Activated T-cell treated with anti-CD3 and anti-CD28 coated beads for 1 hour (primary cell): ENCODE measurements at regions not wholly inside any gene's neighbourhood (a gene's known extent, or its start where the extent isn't known, plus 50 kb on each side); places are given as distances from the start of the nearest gene placed in this dataset.

ENCODE experiments used
- DNase-seq: peaks from one replicate; pipeline ENCODE4 v3.0.0-alpha.2; 2020; ENCODE audit warnings: low read depth

DNA sequence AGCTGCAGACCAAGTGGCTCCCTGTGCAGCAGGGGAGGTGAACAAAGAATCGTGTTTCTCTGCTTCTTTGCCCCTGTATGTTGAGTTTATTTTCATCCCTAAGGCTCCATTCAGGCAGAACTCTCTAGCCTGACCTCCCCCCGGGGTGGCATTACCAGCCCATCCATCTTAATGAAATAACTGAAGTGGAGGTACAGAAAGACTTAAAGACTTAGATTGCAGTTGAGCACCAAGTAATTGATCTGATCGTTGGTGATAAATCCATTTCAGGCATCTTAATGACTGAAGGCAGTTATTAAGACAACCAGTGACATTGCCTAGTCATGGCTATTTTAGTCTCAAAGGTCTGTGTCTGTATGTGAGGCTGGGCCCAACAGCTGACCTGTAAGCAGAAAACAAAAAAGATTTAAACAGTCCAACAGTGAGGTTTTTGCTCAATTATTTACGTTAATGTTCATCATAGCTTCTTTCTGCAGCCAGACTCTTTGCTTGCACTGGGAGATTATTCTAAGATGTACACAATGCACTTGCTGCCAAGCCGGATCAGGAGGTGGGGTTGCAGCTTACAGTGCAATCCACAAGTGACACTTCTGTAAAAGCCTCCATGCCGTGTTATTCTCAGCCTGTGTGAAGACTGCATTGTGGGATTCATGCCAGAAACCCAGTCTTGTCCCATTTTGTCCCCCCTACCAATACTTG lies 363.0 kb upstream of the DUSP10 start:
- no peak for DNase-seq

DNA sequence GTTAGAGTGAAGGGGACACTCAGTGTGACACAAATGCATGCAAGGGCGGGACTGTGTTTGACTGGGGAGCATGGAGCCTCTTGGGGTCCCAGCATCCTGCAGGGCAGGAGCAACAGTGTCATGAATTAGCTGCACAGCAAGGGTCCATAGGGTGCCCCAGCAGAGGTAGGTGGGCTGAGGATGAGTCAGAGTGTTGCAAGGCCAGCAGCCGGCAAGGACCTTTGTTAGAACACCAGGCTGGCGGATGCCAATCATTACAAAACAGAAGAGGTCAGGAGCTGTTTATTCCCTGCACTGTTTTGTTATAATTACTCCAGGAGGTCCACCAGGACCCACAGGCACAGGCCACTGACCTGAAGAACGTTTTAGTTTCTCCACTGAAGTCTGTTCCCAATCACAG lies 362.2 kb upstream of the DUSP10 start:
- no peak for DNase-seq

DNA sequence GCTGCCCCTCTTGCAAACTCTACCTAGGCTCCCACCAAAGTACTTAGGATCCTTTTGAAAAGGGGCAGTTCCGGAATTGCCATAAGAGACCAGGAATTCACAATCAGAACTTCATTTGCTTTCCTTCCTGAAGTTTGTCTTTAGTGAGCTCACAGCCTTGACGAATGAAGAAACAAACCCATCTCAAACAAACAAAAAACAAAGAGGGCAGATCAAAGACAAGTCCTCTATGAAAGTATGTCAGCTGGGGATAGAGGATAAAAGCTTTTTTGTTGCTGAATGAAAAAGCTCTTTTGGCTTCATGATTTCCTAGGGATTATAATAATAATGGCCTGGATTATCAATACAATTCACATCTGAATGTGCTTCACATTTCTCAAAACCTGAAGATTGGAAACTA lies 357.9 kb upstream of the DUSP10 start:
- no peak for DNase-seq

DNA sequence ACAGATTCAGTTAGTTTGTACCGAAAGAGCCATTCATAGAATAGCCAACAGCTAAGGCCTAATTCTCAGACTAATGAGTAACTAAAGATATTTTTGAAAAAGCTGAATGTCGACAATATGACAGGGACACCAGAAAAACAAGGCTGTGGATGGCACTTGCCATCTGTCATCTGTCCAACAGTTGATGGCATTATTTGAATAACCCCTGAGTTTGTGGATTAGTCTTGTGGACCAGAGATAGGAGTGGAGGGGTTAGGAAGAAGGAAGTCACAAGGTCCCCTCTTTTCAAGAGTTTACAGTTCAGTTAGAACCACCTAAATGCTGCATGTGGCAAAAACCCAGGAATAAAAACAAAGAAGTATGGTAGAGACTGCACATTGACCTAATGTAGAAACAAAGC lies 356.5 kb upstream of the DUSP10 start:
- no peak for DNase-seq

DNA sequence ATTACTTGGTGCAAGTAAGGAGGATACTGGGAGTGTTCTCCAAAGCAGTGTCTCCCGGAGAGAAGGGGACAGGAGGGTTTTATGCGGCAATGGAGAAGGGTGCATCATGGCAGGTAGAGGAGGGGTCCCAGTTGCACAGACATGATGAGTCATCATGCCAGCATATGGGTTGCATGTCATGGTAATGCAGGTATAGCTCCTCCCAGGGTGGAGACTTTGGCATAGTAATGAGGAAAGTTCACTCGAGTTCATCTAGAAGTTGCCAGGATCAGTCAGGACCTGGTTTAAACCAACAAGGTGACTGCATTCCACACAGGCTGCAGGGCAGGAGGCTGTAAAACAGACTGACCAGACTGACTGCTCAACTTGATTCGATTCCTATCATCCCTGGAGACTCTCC lies 355.7 kb upstream of the DUSP10 start:
- no peak for DNase-seq

DNA sequence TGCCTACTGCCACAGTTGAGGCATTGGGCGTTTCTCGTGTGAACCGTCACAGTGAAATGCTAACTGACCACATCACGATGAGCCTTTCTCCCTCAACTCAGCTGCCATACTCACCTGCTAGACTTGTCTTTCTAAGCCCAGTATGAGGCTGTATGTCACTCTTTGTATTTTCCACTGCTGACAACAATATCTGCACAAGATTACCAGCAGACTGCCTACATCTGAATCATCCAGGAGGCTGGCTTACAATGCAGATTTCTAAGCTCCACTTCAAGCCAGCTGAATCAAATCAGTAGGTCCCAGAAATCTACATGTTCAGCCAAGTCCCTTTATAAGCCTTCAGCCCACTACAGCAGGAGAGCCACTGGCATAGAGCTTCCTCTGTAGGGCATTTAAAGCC lies 355.0 kb upstream of the DUSP10 start:
- DNase-seq = no peak

DNA sequence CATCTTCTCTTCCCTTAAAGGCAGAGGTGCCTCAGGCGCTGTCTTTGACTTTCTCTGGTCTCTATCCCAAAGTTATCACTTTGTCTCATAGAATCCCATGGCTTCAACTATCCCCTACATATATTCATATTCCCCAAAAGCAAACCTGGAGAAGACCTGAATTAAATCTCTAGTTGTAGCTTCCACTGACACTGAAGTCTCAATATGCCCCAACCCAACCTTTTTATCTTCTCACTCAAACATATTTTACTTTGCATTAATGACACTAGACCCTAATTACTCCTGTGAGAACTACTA lies 354.5 kb upstream of the DUSP10 start:
- no peak for DNase-seq

DNA sequence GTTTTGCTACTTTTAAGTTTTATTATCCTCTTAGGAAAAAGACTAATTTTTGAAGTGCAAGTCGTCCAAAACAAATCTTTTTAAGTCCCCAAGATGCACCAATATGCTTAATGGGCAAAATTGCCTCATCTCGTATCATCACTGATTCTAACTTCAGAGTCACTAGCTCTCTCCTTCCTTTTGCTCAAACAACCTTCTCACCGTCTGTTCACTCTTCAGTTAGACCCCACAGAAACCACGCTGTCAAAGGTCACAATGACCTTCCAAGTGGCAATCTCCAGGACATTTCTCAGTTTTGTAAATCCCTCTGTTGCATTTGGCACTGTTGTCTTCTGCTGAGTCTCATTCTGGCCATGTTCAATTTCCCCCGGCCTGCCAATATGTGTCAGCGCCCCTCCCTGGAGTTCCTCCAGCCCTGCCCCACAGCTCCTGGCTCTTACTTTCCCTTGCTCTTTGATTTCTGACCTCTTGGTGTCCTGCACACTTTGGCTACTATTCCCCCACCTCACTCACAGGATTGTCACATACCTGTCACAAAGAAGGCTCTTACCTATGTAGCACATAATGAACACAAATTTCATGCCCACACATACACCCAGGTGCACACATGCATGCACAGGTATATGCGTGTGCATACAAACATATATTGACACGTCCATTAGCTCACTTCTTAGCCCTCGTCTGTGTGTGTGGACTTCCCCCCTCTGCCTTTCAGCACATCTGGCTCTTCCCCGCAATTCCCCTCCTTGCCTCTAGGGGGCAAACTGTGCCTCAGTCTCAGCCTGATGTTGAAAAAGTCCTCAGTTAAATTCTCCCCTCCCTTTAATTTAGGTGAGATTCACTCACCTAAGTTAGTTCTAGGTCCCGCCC lies 354.0 kb upstream of the DUSP10 start:
- DNase-seq = peak; percentile 35

DNA sequence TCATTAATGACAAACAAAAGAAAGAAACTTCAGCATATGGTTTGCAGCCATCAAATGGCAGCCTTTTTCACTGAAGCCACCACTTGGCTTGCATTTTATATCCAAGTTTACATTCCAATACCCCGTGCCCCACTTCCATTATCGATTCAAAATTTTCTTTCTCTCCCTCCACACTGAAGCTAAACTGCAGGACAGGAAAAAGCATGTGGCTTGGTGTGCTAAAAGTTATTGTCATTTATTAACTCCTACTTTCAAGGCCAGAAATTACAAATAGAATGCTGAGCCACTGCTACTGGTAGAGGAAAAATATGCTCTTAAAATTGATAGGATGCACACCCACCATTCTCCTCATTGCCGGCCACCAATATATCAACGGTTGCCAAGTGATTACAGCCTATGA lies 351.6 kb upstream of the DUSP10 start:
- DNase-seq = no peak

DNA sequence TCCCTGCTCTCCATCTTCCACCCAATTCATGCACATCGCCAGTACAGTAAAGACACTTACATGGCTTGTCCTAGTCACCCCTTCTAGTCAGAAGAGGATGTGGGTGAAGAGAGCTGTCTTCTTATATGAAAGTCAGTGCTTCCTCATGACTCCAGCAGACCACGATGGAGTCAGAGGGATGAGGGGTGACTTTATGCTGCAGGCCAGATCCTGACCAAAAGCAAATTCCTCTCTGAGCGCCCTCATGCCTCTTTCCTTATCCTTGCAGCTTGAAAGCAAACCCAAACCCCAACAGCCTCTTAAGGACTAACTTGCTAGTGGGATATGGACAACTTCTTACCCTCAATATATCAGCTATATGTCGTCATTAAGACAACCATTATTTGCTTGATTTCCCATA lies 348.2 kb upstream of the DUSP10 start:
- no peak for DNase-seq

DNA sequence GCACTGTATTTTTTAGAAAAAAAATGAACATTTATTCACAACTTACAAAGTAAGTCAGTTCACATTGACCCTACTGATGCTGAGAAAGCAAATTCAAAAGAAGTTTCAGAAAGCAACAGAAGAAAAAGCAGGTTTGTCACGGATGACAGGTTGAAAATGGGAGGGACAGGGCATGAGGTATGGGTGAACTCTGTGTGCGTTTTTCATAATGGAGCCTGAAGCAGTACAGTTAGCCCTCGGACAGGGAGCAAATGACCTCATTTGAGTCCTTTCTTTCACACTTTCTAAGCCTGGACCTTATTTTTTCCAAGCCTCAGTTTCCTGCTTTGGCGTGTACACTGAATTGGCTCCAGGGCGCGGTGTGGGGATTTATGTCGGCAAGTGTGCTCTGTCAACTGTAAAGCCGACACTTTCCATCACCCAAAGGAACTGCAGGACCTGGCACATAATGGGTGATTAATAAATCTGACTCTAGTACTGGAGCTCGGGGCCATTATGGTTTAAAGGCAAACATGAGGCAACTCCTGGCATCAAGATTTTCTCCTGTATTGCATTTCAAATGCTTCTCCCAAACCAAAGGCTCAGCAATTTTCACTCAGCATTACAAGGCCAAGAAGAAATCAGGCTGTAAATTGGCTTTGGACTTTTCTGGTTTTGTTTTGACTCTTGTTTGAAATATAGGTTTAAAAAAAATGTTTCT lies 345.5 kb upstream of the DUSP10 start:
- no peak for DNase-seq

DNA sequence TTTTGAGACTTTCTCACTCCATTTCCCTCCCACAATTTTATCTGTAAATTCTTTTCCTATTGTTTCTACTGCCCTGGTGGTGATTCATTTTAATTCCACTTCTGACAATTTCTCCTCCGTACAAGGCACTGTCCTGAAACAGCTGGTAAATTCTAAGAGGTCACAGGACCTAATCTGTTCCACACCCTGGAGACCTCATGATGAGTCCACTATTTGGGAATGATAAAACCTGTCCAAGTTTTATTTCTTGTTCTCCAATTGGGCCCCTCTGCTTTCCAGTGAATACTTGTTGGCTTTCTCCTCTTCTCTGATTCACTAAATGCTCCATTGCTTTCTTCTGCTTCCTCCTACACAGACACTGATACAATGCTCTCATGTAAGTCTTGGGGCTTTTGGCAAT lies 343.1 kb upstream of the DUSP10 start:
- DNase-seq = no peak

DNA sequence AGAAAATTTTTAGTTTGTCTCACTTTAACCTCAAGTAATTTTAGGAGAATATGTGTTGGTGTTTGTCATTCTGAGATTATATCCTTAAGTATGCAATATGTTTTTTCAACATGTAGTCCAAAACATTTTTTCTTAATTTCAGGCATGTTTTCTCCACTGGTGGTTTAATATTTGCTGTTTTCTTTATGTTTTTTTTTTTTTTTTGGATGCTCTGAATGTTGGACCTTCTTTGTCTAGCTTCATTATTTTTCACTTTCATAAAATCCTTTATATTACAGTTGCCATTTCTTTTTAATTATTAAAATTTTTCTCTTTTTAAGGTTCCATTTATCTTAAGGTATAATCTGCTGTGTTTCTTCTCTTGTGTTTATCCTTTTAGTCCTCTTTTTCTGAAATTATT lies 342.2 kb upstream of the DUSP10 start:
- no peak for DNase-seq

DNA sequence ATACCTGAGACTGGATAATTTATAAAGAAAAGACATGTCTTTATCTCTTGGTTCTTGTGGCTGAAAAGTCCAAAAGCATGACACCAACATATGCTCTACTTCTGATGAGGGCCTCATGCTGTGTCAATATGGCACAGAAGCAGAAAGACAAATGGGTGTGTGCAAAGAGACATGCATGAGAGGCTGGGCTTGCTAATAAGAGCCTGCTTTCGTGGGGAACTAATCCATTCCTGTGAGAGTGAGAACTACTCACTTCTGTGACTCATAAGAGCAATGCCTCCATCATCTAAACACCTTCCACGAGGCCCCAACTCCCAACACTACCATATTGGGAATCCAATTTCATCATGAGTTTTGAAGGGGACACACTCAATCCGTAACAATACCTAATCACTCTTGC lies 340.0 kb upstream of the DUSP10 start:
- no peak for DNase-seq

DNA sequence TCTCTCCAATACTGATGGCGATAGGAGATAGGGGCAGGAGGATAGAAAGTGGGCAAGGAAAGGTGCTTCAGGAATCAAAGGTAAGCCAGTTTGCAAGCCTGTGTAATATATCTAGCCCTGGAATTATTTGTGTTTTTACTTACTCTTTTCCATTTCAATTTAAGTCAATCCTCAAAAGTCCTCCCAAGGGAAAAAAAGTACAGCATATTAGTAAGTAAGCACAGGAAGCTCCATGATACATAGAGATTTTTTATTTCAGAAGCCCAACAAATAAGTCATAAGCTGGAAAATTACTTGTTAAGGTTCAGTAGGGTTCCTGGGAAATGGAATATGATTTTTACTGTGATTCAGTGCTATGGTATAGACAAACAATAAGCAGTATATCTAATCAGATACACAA lies 337.7 kb upstream of the DUSP10 start:
- DNase-seq = no peak

DNA sequence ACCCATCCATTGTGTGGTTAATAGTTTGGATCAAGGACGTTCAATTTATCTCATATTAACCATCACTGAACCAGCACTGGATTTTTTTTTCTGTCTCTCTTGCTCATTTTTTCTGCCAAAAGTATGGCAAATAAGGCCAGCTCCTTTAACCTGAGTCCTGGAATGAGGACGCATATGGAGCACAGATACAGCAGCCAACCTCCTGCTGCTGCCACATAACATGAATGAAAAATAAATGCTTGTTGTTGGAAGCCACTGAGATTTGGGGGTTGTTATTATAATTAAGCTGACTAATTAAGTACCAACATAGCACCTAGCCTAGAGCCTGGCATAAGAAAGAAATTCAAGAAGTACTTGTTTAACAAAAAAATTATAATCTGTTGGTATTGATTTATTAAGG lies 335.3 kb upstream of the DUSP10 start:
- no peak for DNase-seq

DNA sequence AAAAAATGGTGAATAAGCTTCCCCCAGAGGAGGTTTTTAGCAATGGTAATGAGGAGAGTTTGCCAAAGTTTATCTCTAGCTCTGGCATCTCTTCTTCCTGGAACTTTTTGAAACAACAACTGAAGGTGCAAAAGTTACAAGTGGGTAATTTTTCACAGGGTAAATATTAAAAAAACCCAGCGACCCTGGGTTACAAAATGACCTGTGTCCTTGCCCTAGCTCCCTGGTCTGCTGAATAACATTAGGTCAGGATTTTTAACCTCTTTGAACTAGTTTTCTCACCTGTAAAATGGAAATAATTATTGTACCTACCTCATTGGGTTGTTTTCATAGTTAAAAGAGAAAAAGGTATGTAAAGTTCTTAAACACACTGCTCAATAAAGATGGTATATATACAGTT lies 332.4 kb upstream of the DUSP10 start:
- DNase-seq = no peak

DNA sequence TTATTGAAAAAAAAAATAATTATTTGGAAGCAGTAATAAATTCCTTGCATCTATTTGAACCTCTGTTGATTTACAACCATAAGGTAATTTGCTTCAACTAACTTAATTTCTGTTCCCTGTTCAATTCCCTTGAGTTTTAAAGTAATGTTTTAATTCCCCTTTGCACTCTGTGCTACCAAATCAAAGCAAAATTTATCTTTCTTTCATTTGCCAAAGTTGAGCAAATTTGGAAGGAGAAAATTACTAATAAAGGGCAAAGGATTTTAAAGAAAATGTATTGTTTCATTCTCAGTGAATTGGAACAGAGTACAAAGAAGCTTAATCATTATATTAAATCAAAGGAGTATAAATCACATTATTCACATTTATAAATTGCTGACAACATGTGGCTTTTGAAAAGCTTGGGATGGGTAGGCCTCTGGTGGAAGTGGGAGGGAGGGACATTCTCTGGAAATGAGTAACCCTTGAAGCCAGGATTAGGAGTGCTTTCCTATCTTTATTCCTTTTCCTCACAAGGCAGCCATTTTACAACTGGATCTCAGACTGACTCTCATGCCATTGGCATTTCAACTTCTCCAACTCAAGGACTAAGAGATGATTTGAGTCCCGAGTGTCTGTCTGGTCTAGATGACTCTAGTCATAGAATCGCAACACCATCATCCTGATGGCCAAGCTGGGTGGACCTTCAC lies 331.6 kb upstream of the DUSP10 start:
- no peak for DNase-seq

DNA sequence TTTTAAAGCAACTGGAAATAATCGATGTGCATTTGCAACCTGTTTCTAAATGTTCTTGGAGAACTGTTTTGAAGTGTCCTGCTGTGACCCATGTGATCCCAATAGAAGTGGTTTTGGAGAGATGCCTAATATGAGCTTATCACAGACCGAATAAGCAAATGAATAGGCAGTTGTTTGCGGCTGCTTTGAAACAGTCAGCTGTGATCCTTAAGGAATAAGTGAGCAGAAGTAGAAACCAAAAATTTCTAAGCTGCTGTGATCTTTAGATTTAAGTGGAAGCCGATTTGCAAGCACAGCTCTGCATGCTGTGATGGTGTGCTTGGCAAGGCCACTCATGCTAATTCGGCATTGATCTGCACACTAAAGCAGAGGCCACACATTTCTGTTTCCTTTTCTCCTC lies 329.5 kb upstream of the DUSP10 start:
- no peak for DNase-seq

DNA sequence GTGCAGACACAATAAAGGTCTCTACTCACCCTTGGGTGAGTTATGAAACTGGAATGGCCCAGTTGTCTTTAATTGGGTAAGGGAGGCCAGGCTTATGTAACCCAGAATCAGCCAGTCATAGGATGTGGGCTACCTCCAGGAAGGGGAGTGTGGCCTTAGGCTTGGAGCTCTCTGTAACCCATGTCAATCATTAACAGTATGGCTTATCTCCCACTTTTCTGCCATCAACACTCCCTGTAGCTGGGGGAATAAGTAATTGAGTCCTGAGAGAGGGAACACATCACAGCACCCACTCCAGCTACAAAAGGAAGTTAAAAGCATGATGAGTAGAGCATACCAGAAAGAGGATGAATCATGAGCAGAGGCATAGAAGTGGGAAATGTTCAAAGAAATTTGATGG lies 327.0 kb upstream of the DUSP10 start:
- no peak for DNase-seq

DNA sequence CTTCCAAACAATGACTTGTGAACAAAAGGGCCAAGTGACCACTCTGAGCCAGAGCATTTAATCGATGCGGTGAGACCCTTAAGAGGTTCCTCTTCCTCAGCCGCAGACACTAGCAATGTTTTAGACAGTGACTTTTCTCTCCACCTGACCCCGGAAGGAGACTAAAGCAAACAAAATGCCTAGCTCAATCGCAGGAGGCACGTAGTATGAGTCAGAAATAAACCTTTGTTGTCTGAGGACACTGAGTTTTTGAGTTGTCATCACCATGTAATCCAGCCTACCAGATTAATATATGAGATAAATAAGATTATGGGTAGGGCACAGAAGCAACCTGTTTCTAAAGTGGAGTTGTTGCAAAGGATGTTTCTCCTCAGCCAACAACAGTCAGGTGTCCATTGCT lies 326.2 kb upstream of the DUSP10 start:
- DNase-seq = no peak

DNA sequence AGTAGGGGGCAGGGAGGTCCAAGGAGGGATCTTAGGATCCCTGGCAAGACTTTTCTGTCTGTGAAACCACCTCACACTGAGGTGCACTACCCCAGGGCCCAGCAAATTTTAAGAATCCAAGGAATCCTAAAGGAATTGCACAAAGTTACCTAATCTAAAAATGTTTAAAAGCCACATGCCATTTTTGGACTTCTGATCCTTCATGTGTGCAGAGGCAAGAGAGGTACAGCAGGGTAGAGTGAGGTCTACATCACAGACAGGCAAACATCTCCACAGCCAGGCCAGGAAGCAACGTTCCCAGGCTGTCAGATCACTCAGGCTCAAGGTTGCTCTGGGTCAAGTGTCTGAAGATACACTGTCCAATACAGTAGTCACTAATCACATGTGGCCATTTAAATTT lies 324.6 kb upstream of the DUSP10 start:
- DNase-seq = no peak

DNA sequence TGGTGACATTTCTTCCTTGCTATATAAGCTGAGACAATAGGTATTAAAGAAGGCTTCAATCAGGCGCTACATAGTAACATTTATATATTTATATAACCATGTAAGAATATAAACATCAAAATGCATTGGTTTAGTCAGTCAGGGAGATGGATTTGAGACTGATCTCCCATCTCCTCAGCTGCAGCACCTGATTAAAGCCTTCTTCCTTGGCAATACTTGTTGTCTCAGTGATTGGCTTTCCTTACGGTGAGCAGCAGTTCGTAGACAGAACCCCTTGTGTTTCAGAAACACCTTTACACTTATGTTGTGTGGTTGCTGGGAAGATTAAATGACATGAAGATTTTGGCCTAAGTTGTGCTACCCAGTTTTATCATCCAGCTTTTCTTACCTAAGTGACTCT lies 323.3 kb upstream of the DUSP10 start:
- DNase-seq = no peak
